ENCODE measurements at regions not wholly inside any gene's neighbourhood (a gene's known extent, or its start where the extent isn't known, plus 50 kb on each side); places are given as distances from the start of the nearest gene placed in this dataset.

DNA sequence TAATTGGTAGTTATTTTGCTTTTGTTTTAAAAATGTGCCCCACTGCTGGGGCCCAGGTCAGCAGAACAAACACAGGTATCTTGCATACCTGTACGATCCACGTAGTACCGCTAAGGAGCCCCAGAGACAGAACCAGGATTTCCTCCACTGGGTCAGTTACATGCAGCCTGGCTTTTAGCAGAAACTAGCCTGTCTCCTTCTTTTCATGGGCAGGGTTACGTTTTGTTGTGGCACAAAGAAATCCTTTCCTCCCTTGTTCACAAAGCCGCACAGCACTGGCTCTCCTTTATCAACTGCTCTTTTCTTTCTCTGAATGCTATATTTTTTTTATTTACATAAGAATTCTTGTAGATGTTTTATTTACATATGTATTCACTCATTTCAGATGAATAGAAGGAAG is 190.3 kb upstream of the POU3F2 start:
- no peak for DNase-seq

DNA sequence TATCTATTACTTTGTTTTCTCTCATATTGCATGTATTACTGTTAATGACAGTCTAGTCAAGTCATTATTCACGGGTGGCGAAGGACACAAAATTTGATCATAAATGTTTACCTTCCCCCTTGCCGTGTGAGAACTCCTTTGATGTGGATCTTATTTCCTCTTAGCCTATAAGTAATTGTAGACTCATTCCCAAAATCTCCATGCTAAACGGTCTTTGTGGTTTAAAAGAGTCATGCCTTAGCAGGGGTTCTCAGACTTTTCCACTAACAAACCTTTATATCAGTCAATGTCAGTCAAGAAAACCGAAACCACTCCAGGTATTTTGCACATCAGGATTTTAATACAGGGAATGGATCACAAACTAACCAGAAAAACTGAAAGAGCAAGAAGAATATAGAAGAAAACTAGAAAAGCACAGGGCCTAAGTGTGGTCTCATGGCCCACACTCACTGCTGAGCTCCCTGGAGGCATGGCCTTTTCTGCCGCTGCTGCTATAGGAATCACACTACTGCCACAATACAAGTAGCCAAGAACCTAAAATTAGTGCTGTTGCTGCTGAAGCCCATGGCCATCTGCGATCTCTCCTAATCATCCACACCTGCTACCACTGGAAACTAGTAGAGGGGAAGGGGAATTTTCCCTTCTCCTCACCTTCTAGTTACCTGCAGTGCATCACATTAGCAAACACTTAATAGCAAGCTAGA is 186.0 kb upstream of the POU3F2 start:
- no peak for DNase-seq

GRCh38 chr6:98650941-98651340 is 183.4 kb upstream of the POU3F2 start:
- DNase-seq, result no peak

DNA sequence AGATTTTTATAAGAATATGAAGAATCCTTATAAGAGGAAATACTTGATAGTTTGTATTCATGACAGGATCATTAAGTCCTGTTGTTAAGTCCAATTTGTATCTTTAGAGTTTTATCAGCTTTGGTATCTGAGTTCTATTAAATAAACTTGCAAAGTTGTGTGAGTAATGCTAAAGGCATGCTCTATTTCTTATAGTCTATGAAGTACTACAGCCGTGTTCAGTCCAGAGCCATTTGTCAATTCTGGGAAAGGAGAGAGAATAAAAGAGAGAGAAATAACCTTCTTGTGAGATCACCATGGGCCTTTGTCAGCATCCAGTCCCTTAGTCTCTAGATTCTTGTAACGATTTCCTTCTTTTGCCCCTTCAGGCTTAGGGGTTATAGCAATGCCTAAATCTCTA is 181.2 kb upstream of the POU3F2 start:
- peak; percentile 5 for DNase-seq

GRCh38 chr6:98657764-98658163 is 176.6 kb upstream of the POU3F2 start:
- DNase-seq, result peak; percentile 55

DNA sequence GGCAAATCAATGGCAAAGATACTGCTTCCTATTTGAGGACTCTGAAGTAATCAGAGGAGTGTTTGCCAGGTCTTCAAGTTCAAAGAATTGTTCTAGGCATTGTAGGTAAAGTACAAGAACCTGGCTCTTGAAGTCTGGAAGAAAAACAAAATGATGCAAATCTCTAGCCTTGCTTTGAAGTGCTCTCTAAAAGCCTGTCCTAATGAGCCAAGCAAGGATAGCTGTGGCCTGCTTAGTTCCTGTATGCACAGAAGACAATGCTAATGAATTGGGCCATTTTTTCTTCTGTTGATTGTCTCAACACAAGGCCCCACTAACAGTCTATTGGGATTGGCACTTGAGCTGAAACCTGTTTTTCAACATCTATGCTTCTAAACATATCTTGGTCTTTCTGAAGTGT is 165.0 kb upstream of the POU3F2 start:
- no peak for DNase-seq

DNA sequence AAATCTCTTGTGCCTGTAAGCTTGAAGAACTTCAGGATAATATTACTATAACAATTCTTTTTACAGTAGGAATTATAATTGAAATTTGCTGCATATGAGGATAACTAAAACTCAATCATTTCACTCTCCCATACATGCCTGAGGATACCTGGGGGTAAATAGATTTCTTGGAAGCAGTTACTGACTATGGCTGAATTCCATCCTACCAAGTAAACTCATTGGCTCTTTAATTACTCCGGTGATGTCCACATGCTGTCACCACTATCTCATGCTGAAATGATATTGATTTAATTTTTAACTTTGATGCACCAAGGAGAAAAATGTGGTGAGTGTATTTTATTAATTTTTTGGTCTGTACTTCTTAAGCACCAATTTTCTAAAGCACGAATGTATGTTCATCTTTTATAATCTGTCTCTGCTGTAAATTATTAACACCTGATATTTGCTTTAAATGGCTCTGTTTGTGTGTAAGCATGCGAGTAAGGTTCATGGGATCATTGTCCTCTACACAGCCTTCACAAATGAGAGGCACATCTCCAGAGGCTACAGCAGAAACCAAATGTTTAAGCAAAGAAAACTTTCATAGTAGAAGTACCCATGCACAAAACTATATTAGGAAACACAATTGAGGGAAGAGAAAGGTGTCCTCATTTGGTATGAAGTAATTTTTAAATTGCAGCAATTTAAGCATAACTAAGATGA is 164.2 kb upstream of the POU3F2 start:
- no peak for DNase-seq

GRCh38 chr6:98672681-98673475 is 161.5 kb upstream of the POU3F2 start:
- DNase-seq, result no peak

GRCh38 chr6:98678481-98678880 is 155.9 kb upstream of the POU3F2 start:
- no peak for DNase-seq

DNA sequence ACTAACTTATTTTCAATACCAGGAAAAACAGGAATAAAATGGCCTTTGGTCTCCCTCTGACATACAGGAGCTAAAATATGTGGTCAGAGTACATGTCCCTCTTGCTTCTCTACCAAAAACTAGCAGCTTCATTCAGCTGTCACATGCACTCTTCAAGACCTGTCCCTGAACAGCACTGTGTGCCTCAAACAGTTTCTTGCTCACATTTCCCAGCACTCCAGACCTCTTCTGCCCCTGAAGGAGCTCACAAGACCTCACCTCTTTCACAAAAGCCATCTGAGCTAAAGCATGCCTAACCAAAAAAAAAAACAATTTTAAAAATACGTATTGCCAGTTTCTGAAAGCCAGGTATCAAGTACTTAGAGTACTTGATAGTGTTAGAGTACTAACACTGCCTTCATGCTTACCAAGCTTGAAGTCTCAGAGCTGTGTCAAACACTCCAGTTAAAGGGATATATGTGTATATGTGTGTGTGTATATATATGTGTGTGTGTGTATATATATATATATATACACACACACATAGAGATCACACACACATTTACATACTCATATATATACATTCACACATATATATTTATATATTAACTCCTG is 148.3 kb upstream of the POU3F2 start:
- DNase-seq, result no peak

DNA sequence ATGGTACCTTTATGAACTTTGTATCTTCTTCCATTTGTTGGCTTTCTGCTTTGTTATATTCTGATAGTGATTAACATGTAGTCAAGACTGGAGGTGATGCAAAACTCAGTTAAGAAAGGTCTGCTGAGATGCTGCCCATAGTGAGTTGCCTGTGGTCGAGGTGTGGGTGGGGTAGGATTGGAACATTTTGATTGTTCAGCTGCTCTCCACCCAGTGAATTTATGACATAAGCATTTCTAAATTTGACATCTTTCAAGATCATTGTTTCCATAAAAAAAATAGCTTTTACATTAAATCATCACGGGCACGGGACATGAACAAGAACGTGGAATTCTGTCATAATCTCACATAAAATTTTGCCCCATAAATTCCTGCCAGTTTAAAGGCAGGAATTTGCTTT is 146.6 kb upstream of the POU3F2 start:
- no peak for DNase-seq

DNA sequence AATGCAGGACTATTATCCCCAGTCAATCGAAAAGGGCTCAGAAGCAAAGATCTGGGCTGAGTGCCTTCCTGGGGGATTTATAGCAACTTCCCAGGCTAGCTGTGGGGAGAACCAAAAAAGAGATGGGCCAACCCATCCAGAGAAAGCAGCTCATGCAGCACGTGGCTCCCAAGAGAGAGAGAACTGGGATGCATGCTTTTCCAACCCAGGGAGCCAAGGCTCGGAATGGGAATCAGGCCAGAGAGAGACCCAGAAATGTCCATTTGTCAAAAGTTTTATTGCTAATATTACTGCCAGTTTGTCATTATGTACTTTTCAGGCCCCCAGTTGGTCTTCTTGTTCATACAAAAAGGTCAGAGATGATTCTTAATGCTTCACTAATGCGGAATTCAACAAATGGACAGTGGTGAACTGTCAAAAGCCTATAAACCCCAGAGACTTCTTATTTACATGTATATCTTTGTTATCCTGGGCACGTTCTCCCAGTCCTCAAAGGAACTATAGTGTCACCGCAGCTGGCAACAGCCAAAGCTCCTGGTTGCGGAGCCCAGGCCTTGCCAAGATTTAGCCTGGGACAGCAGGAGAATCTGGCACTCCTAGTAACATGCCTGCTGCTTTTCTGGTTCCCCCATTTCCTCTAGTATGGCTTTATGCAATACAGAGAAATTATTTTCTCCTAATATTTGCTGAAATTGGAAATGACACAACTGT is 139.1 kb upstream of the POU3F2 start:
- DNase-seq, result no peak

- no peak for DNase-seq
Observed at GRCh38 chr6:98711380-98711779, 123.0 kb upstream of the POU3F2 start.

DNA sequence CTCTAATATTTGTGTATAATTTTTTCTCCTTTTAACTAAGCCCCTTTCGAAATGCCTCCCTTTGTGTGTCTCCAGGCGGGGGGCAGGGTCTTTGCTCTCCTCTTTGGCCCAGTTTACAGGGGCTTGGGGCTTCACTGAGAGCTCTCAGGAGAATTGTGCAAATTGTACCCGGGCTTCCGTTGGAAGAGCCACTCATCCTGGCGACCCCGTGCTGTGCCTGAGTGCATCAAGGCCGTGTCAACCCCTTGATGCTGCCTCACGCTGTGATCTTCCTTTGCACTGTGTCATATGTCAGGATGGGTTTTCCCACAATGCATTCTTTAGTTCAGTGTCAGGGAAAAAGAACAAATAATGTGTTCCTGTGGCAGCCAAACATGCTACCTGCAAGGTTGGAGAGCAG is 118.0 kb upstream of the POU3F2 start:
- no peak for DNase-seq

DNA sequence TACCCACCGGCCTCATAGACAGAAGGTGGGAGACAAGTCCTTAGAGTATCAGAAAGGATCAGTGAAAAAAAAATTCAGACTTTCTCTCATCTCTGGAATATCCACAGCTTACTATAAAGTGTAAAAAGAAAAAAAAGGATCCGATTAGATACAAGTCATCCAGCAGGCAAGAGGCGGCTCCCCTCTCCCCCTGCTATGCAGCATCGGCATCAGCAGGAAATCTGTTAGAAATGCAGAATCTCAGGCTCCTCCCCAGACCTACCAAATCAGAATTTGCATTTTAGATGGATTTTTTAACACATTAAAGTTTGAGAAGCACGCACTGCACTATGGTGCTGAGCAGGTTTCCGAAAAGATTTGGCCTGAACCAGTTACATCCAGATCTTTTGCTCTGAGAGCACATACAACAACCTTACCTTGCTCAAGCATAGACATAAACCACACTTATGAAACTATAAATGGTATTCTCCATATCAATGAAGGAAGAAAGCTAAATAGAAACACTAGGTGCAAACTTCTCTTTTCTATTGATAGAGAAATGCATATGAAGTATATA is 117.0 kb upstream of the POU3F2 start:
- no peak for DNase-seq

- DNase-seq, result no peak
Observed at GRCh38 chr6:98717988-98718387, 116.4 kb upstream of the POU3F2 start.

GRCh38 chr6:98724537-98724936 is 109.8 kb upstream of the POU3F2 start:
- no peak for DNase-seq

- no peak for DNase-seq
Observed at GRCh38 chr6:98747273-98747672, 87.1 kb upstream of the POU3F2 start.

- DNase-seq, result peak; percentile 17
Observed at GRCh38 chr6:98747960-98748359, 86.4 kb upstream of the POU3F2 start.

- no peak for DNase-seq
Observed at GRCh38 chr6:98759459-98759858, 74.9 kb upstream of the POU3F2 start.

GRCh38 chr6:98764373-98764911 is 69.9 kb upstream of the POU3F2 start:
- no peak for DNase-seq

- DNase-seq, result peak; percentile 33
Observed at GRCh38 chr6:98769546-98769945, 64.8 kb upstream of the POU3F2 start.
